ENCODE measurements at regions not wholly inside any gene's neighbourhood (a gene's known extent, or its start where the extent isn't known, plus 50 kb on each side); places are given as distances from the start of the nearest gene placed in this dataset.

DNA sequence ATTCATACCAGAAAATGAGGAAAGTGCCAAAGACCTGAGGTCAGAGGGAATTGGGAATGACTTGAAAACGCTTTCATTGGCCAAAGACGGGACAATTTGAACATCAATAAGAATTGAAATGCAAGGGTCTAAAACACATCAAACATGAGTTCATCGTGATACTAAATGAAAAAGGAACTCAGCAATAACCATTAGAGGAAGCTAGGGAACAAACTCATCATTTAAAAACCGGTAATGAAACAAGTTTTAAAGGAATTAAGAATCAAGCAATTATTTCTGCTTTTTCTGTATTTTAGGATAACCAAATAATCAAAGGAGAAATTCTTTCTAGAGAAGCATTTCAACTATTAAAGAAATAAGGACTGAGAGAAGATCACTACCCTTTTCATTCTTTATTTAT lies 303.1 kb downstream of the ARHGAP12 start:
- no peak for TF ChIP-seq POLR2AphosphoS5 (IDR thresholded peaks at IDR 0.05; ENCODE audit: low read depth, low read length)
- no peak for TF ChIP-seq FOXP2 (optimal IDR thresholded peaks at IDR 0.05; ENCODE audit: borderline replicate concordance, extremely low read depth, extremely low read length, insufficient read depth)
- TF ChIP-seq REST (IDR thresholded peaks at IDR 0.05; ENCODE audit: insufficient read depth in 1 of 2, low read depth in 2 of 2, low read length in 2 of 2): no peak
- no peak for TF ChIP-seq SIN3A (IDR thresholded peaks at IDR 0.05; ENCODE audit: borderline replicate concordance, insufficient read depth, low read length)
- no peak for TF ChIP-seq TAF1 (IDR thresholded peaks at IDR 0.05; ENCODE audit: borderline replicate concordance, insufficient read depth, low read length)

DNA sequence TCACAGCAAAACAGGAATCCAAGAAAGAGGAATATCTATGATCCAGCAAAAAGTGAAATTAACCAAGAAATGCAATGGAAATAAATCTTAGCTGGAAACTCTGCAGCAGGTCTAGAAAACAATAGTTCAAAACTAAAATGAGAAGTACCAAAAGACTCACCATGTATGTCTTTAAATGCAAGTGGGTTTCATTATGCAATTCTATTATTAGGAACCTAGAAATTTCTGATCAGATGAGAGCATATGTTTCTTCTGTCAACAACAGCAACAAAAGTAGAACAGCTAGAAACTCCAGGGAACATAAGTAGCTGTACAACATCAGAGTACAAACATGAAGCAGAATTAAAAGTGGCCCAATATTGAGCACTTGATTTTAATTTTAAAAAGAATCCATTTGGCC lies 304.0 kb downstream of the ARHGAP12 start:
- no peak for TF ChIP-seq POLR2AphosphoS5 (IDR thresholded peaks at IDR 0.05; ENCODE audit: low read depth, low read length)

DNA sequence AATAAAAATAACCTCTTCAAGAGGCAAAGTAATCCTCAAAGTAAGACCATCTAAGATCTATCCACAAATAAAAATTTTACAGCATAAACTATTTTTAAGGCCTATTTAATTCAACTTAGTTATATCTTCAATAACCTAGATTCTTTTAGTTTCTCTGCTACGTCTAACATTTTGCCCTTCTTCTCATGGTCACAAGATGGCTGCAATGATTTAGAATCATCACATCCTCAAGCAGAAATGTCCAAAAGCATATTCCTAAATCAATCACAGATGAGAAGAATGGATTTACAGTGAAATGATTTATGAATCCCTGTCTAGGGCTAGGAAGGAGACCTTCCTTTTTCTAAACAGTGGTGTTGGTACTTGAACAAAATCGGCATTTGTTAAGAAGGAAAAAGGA lies 304.7 kb downstream of the ARHGAP12 start:
- TF ChIP-seq REST (IDR thresholded peaks at IDR 0.05; ENCODE audit: insufficient read depth in 1 of 2, low read depth in 2 of 2, low read length in 2 of 2): no peak
- TF ChIP-seq POLR2AphosphoS5 (IDR thresholded peaks at IDR 0.05; ENCODE audit: low read depth, low read length): no peak
- TF ChIP-seq SIN3A (IDR thresholded peaks at IDR 0.05; ENCODE audit: borderline replicate concordance, insufficient read depth, low read length): no peak
- TF ChIP-seq TAF1 (IDR thresholded peaks at IDR 0.05; ENCODE audit: borderline replicate concordance, insufficient read depth, low read length): no peak
- no peak for TF ChIP-seq FOXP2 (optimal IDR thresholded peaks at IDR 0.05; ENCODE audit: borderline replicate concordance, extremely low read depth, extremely low read length, insufficient read depth)

GRCh38 chr10:31623466-31623865 lies 304.4 kb downstream of the ZEB1 start:
- TF ChIP-seq REST (IDR thresholded peaks at IDR 0.05; ENCODE audit: insufficient read depth in 1 of 2, low read depth in 2 of 2, low read length in 2 of 2) (no peak), TAF1 (IDR thresholded peaks at IDR 0.05; ENCODE audit: borderline replicate concordance, insufficient read depth, low read length) (no peak), FOXP2 (optimal IDR thresholded peaks at IDR 0.05; ENCODE audit: borderline replicate concordance, extremely low read depth, extremely low read length, insufficient read depth) (no peak), POLR2AphosphoS5 (IDR thresholded peaks at IDR 0.05; ENCODE audit: low read depth, low read length) (no peak), SIN3A (IDR thresholded peaks at IDR 0.05; ENCODE audit: borderline replicate concordance, insufficient read depth, low read length) (no peak)

- TF ChIP-seq REST (IDR thresholded peaks at IDR 0.05; ENCODE audit: insufficient read depth in 1 of 2, low read depth in 2 of 2, low read length in 2 of 2) (no peak), SIN3A (IDR thresholded peaks at IDR 0.05; ENCODE audit: borderline replicate concordance, insufficient read depth, low read length) (no peak), POLR2AphosphoS5 (IDR thresholded peaks at IDR 0.05; ENCODE audit: low read depth, low read length) (no peak), TAF1 (IDR thresholded peaks at IDR 0.05; ENCODE audit: borderline replicate concordance, insufficient read depth, low read length) (no peak), FOXP2 (optimal IDR thresholded peaks at IDR 0.05; ENCODE audit: borderline replicate concordance, extremely low read depth, extremely low read length, insufficient read depth) (no peak)
Measured at GRCh38 chr10:31622978-31623377, 304.0 kb downstream of the ZEB1 start.

Measured in PFSK-1 (cell line).